Neural crest cell (in vitro differentiated cells): ENCODE measurements at regions not wholly inside any gene's neighbourhood (a gene's known extent, or its start where the extent isn't known, plus 50 kb on each side); places are given as distances from the start of the nearest gene placed in this dataset.

Experiments
- DNase-seq: peaks from one replicate; pipeline ENCODE4 v3.0.0; 2021; ENCODE audit warnings: low read depth, mixed read lengths, low spot score
- H3K27ac Mint-ChIP-seq: one replicate; pipeline ENCODE4 v1.8.0; 2021; ENCODE audit warnings: mild to moderate bottlenecking, mixed read lengths; ENCODE audit not compliant: unreplicated experiment
- H3K27me3 Mint-ChIP-seq: 2 replicates; pipeline ENCODE4 v1.8.0; 2021; ENCODE audit warnings: low read depth, mild to moderate bottlenecking, mixed read lengths
- H3K36me3 Mint-ChIP-seq: 2 replicates; pipeline ENCODE4 v1.8.0; 2021; ENCODE audit warnings: low read depth, mild to moderate bottlenecking, mixed read lengths
- H3K4me1 Mint-ChIP-seq: 2 replicates; pipeline ENCODE4 v1.8.0; 2021; ENCODE audit warnings: mixed read lengths
- H3K4me3 Mint-ChIP-seq: one replicate; pipeline ENCODE4 v1.8.0; 2021; ENCODE audit warnings: mild to moderate bottlenecking, mixed read lengths
- H3K9me3 Mint-ChIP-seq: 2 replicates; pipeline ENCODE4 v1.8.0; 2021; ENCODE audit warnings: mixed read lengths
- TF ChIP-seq, protein P1 (sequence below): fragments of 200-600 bp; sonication (generic); conservative IDR thresholded peaks from 2 replicates; pipeline ENCODE4 v1.5.0; 2021; ENCODE audit warnings: antibody characterized with exemption, mild to moderate bottlenecking

DNA sequence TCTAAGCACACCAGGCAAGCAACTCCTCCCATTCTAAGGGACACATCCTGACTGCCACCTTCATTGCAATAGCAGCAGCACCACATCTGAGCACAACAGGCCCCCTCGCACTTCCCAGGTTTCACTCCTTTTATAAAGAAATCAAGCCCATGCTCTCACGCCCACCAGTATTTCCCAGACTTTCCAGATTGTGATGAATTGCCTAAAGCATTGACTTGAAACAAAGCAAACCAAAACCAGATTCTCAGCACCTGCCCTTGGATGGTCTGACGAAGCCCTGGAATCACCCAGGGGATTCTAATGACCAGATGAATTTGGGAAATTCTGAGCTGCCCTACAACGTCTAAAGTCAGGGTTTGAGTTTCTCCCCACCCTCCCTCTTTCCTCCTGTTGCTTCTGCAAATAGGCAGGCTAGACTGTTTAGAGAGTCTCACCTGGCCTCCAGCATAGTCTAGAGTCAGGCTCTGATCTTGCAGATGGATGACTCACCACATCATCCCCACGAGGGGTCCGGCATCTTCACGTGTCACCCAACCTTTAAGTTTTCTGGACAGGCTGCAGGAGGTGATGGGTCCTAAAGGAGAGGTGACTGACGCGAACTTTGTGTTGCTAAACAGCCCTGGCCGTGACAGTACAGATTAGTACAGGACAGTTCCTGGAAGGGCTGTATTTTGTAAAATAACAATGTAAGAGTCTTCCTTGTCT lies 198.0 kb downstream of the SKIDA1 start:
- H3K36me3 Mint-ChIP-seq: no peaks in the 10 kb centered on the region
- H3K9me3 Mint-ChIP-seq: no peaks in the 10 kb centered on the region
- no peak overlapping the region for H3K27ac Mint-ChIP-seq
- TF ChIP-seq, protein P1, sequence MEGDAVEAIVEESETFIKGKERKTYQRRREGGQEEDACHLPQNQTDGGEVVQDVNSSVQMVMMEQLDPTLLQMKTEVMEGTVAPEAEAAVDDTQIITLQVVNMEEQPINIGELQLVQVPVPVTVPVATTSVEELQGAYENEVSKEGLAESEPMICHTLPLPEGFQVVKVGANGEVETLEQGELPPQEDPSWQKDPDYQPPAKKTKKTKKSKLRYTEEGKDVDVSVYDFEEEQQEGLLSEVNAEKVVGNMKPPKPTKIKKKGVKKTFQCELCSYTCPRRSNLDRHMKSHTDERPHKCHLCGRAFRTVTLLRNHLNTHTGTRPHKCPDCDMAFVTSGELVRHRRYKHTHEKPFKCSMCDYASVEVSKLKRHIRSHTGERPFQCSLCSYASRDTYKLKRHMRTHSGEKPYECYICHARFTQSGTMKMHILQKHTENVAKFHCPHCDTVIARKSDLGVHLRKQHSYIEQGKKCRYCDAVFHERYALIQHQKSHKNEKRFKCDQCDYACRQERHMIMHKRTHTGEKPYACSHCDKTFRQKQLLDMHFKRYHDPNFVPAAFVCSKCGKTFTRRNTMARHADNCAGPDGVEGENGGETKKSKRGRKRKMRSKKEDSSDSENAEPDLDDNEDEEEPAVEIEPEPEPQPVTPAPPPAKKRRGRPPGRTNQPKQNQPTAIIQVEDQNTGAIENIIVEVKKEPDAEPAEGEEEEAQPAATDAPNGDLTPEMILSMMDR: no peak
- no peak overlapping the region for H3K4me3 Mint-ChIP-seq
- peaks cover 15% of the 10 kb centered on the region for H3K4me1 Mint-ChIP-seq
- H3K27me3 Mint-ChIP-seq: no peaks in the 10 kb centered on the region
- no peak for DNase-seq

DNA sequence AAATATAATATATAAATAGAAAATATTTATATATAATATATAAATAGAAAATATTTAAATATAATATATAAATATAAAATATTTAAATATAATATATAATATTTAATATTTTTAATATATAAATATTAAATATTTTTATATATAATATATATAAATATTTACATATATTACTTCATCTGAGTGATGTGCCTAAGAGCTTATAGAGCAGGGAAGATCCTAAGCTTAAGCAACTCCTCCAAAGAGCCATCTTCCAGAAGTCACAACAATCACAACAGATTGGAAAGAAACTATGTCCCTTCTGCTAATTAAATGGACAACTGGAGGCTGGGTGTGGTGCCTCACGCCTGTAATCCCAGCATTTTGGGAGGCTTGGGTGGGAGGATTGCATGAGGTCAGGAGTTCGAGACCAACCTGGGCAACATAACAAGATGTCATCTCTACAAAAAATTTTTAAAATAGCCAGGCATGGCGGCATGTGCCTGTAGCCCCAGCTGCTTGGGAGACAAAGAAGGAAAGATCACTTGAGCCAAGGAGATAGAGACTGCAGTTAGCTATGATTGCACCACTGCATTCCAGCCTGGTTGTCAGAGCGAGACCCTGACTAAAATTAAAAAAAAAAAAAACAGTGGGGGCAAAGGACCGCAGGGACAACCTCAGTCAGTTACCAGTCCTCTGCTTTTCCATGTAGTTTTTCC lies 198.7 kb downstream of the SKIDA1 start:
- Mint-ChIP-seq H3K36me3 (no peaks in the 10 kb centered on the region), H3K27ac (no peak overlapping the region)
- DNase-seq: no peak

DNA sequence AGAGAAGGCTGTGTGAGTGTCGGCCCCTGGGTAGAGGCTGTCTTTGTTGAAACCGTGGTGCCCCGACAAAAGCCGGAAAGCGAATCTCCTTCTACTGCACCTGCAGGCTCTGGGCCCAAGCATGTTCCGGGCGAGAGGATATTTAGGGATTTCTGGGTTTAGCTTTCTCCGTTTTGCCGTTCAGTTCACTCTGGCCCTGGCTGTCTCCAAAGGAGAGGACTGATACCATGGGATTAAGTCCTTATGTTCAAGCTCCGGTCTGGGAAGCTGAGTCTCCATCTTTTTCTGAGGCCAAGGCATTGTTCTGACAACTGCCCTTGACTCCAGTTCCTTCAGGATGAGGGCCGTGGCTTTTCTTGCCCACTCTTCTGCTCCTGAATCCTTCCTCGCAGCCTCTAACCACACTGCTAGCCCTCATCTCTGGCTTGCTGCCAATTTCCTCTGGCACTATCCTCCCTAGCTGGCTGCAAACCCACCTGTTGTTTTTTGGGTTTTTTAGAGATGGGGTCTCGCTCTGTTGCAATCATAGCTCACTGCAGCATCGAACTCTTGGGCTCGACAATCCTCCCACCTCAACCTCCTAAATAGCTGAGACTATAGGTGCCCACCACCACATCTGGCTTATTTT lies 206.8 kb downstream of the SKIDA1 start:
- no peak overlapping the region for H3K4me3 Mint-ChIP-seq
- no peaks in the 10 kb centered on the region for H3K27me3 Mint-ChIP-seq
- no peak for DNase-seq
- H3K27ac Mint-ChIP-seq: peak overlapping the region; percentile 88
- H3K4me1 Mint-ChIP-seq: peaks cover 49% of the 10 kb centered on the region
- H3K9me3 Mint-ChIP-seq: no peaks in the 10 kb centered on the region
- no peaks in the 10 kb centered on the region for H3K36me3 Mint-ChIP-seq
- TF ChIP-seq, protein P1: no peak

More for the DNA sequence above, 198.7 kb downstream of the SKIDA1 start:
- Mint-ChIP-seq H3K9me3 (no peaks in the 10 kb centered on the region), H3K4me3 (no peak overlapping the region), H3K4me1 (peaks cover 15% of the 10 kb centered on the region), H3K27me3 (no peaks in the 10 kb centered on the region)
- TF ChIP-seq, protein P1: no peak

DNA sequence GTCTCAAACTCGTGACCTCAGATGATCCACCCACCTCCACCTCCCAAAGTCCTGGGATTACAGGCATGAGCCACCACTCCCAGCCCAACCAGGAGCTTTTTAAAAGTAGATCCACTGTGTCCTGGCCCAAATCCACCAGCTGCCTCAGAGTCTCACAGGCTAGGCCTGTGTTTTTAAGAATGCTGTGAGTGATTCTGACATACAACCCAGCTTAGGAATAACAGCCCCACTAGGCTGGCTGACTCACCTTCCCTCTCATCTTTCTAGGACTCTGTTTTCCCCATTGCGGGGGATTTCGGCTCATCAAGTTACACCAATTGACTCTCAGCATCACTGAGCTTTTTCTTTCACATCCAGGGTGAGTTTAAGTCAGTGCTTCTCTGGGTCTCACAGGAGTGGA lies 207.6 kb downstream of the SKIDA1 start:
- no peak overlapping the region for H3K4me3 Mint-ChIP-seq
- H3K27ac Mint-ChIP-seq: peak overlapping the region; percentile 91
- TF ChIP-seq, protein P1: no peak
- peaks cover 52% of the 10 kb centered on the region for H3K4me1 Mint-ChIP-seq
- peaks cover under 1% of the 10 kb centered on the region for H3K9me3 Mint-ChIP-seq
- DNase-seq: no peak
- H3K36me3 Mint-ChIP-seq: no peaks in the 10 kb centered on the region
- H3K27me3 Mint-ChIP-seq: no peaks in the 10 kb centered on the region

DNA sequence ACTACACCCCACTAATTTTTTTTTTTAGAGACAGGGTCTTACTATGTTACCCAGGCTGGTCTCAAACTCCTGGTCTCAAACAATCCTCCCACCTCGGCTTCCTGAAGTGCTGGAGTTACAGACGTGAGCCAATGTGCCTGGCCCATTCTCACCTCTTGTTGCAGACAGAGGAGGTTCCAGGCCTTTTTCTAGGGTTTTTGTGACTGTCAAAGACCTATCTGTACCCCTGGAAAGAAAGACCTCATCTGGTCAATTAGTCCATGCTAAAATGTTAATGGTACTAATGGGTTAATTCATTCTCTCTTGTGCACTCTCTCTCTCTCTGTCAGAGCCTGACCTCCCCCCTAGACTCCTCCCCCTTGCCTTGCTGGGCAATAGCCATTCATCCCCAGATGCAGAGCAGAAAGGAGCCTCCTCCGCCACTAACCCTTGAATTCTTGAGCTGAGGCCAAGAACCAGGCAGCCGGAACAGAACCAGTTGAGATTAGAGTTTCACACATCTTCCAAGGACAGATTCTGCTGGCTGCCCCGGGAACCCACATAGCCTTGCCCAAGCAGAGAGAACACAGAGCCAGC lies 209.7 kb downstream of the SKIDA1 start:
- peak overlapping the region; percentile 86 for H3K27ac Mint-ChIP-seq
- H3K36me3 Mint-ChIP-seq: no peaks in the 10 kb centered on the region
- TF ChIP-seq, protein P1: no peak
- peak; percentile 47 for DNase-seq
- peaks cover 5% of the 10 kb centered on the region for H3K9me3 Mint-ChIP-seq
- peaks cover 55% of the 10 kb centered on the region for H3K4me1 Mint-ChIP-seq
- H3K4me3 Mint-ChIP-seq: peak overlapping the region; percentile 77
- H3K27me3 Mint-ChIP-seq: no peaks in the 10 kb centered on the region
